Right cardiac atrium (tissue), 5 donors: ENCODE measurements at regions not wholly inside any gene's neighbourhood (a gene's known extent, or its start where the extent isn't known, plus 50 kb on each side); places are given as distances from the start of the nearest gene placed in this dataset.
A peak's percentile ranks its signal among the peaks of the same experiment; 100 is the strongest.
"Not testable (repeated sequence)": the region's sequence is repeated elsewhere in the genome, so short reads cannot be mapped to it uniquely, and the experiment has no call there.

Source experiments
- ATAC-seq, 2 donors: fragments of 200-7000 bp; cut with Tn5 transposase; one replicate each; pipeline versions ENCODE4 v1.8.0 to v1.9.1; 2020; ENCODE audit warnings: moderate library complexity in 2 of 2, mild to moderate bottlenecking in 1 of 2
- DNase-seq, 3 donors: peaks; one replicate each; pipeline ENCODE4 v3.0.0-alpha.2; 2020
- H3K27ac ChIP-seq: one replicate; pipeline ENCODE4 v1.5.1; 2013; ENCODE audit warnings: mild to moderate bottlenecking, low read length, control low read depth, moderate library complexity
- H3K27me3 ChIP-seq: one replicate; pipeline ENCODE4 v1.6.1; 2013; ENCODE audit not compliant: control insufficient read depth, insufficient read depth
- H3K4me1 ChIP-seq: one replicate; pipeline ENCODE4 v1.6.1; 2013; ENCODE audit warnings: low read length; ENCODE audit not compliant: control insufficient read depth, insufficient read depth
- H3K4me3 ChIP-seq: one replicate; pipeline ENCODE4 v1.5.1; 2013; ENCODE audit warnings: low read length, control low read depth
- H3K9me3 ChIP-seq: one replicate; pipeline ENCODE4 v1.6.1; 2013; ENCODE audit warnings: low read length; ENCODE audit not compliant: control insufficient read depth
- WGBS: extraction: QIAGEN DNeasy Blood & Tissue Kit; methylation state at CpG from one replicate; pipeline ENCODE4 v1.1.7; 2013; 5-methylcytosine and 5-hydroxymethylcytosine counted together
- intact Hi-C, 4 donors: fragments of 100-400 bp; cut with DNase I; formaldehyde crosslinking; loops; one replicate each; pipeline versions ENCODE4 v1.11.0 to v1.14.0; 2022 to 2023
- donor health status: healthy with polysubstance abuse.
- donor health status: DM: no; HTN: yes; CAD: no.
- donor health status: DM: no; HTN: no; CAD: no.
- donor health status: DM: no; HTN: yes; CAD: no; lungs with severe emphysema.
- donor health status: DM: yes; HTN: yes; CAD: no.

DNA sequence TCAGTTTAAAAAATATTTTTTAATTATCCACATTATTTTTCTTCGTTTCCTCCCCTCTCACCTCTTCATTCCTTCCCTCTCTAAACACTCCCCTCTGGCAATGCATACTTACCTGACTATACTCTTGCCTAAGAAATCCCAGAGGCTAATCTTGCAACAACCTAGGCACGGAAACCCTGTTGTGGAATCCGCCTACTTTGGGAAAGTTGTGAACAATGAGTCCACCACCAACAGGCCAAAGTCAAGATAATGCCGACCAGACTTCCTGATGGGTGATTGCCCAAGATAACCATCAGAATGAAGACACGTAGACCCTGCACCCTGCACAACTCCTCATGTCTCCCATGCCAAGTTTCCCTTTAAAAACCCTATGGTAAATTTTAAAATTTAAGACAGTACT is 521.5 kb downstream of the KIF20B start:
- H3K27ac ChIP-seq: no peak overlapping the region
- intact Hi-C loops: no loop called here
- WGBS: 67% methylated on average over 5 of the region's 5 CpGs
- ATAC-seq: no peak
- no peaks in the 10 kb centered on the region for H3K27me3 ChIP-seq
- no peaks in the 10 kb centered on the region for H3K9me3 ChIP-seq
- no peak overlapping the region for H3K4me3 ChIP-seq
- no peaks in the 10 kb centered on the region for H3K4me1 ChIP-seq
- no peak for DNase-seq

DNA sequence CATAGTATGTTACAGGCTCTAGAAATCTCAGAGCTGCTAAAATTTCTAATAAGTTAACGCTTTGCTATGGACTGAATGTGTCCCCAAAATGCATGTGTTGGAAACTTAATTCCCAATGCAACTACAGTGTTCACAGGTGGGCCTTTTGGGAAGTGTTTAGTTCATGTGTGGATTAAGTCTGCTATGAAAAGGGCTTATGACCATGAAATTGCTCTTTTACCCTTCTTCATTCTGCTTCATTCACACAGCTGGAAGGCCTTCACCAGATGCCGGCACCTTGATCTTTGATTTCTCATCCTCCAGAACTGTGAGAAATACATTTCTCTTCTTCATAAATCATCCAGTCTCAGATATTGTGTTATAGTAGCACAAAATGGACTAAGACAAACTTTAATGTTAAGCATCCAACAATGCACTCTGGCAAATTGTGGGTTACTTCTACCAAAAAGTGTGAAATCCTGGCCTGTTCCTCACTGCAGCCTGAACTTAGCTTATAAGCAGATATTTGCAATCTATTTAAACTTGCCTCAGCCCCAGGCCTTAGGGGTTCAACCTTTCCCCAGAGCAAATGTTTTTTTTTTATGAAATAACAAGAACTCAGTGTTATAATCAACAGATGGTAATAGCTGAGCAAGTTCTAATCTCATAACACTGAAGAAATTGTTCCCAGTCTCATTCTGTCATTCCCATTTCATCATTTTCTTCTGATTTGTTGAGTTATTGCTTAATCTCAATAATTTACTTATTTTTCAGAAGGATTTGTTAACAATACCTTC is 523.6 kb downstream of the KIF20B start:
- H3K27me3 ChIP-seq: no peaks in the 10 kb centered on the region
- no peak overlapping the region for H3K4me3 ChIP-seq
- peak in 1 of 3 donors; percentile 11 for DNase-seq
- H3K4me1 ChIP-seq: no peaks in the 10 kb centered on the region
- no peak overlapping the region for H3K27ac ChIP-seq
- WGBS: 85% methylated on average over 2 of the region's 2 CpGs
- no peaks in the 10 kb centered on the region for H3K9me3 ChIP-seq
- peak; percentile 69 to 95 for ATAC-seq
- intact Hi-C loops: no loop called here

DNA sequence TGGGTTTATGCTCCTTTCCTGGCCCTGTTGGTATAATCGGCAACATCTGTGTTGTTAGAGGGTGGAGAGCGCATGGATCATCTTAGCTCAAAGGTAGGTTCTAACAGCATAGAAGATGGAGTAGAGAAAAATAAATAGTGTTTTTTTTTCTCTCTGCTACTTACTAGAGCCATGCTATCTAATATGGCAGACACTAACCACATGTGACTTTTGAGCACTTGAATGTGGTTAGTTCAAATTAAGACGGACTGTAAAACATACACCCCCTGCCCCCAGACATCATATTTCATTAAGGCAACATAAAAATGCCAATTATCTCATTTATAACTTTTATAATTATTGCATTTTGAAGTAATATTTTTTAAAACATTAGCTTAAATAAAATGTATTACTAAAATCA is 525.1 kb downstream of the KIF20B start:
- Histone ChIP-seq H3K4me1 (no peaks in the 10 kb centered on the region), H3K27me3 (no peaks in the 10 kb centered on the region), H3K4me3 (no peak overlapping the region), H3K9me3 (no peaks in the 10 kb centered on the region), H3K27ac (no peak overlapping the region)
- DNase-seq (no peak), ATAC-seq (no peak)
- WGBS: 89% methylated on average over 3 of the region's 3 CpGs
- intact Hi-C loops: no loop called here

DNA sequence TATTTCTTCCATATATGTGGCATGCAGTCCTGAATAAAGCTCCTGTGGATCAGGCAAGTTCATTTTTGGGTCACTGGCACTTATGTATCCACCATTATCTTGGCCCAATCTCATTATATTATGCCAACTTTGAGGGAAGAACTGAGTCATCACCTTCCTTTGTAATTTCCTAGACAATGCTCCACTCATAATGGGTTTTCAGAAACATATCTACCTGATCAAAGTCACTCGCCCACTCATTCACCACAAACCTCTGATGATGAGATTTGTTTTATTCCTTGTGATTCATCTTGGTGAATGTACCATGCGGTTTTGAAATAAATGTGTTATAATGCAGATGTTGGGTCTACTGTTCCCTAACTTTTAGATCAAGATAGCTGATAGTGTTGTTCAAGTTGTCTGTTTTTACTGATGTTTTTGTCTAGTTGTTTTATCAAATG is 525.8 kb downstream of the KIF20B start:
- Histone ChIP-seq H3K27me3 (no peaks in the 10 kb centered on the region), H3K4me3 (no peak overlapping the region), H3K9me3 (no peaks in the 10 kb centered on the region), H3K4me1 (no peaks in the 10 kb centered on the region), H3K27ac (no peak overlapping the region)
- ATAC-seq (no peak), DNase-seq (no peak)
- 77% methylated on average over 2 of the region's 2 CpGs for WGBS
- intact Hi-C loops: no loop called here

DNA sequence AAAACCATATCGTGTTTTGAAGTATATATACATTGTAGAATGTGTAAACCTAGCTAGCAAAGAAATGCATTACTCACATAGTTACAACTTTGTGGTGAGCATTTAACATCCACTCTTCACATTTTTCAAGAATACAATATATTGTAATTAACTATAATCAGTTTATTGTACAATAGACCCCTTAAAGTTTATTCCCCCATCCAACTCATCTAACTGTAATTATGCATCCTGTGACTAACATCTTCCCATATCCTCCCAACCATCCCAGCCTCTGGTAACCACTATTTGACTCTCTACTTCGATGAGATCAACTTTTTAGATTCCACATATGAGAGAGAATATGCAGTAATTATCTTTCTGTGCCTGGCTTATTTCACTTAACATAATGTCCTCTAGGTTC is 526.4 kb downstream of the KIF20B start:
- intact Hi-C loops: no loop called here
- Histone ChIP-seq H3K9me3 (no peaks in the 10 kb centered on the region), H3K4me3 (no peak overlapping the region), H3K27ac (no peak overlapping the region), H3K27me3 (no peaks in the 10 kb centered on the region), H3K4me1 (no peaks in the 10 kb centered on the region)
- no peak for ATAC-seq
- 74% methylated on average over 2 of the region's 2 CpGs for WGBS
- DNase-seq: no peak

DNA sequence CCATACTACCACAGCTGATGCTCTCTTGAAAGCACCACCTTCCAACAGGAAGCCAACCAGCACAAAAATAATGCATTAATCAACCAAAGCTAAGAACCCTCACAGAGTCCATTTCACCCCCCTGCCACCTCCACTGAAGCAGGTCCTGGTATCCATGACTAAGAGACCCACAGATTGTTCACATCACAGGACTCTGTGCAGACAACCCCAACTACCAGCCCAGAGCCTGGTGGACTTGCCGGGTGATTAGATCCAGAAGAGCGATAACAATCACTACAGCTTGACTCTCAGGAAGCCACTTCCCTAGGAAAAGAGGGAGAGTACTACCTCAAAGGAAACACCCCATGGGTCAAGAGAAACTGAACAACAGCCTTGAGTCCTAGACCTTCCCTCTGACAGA is 528.1 kb downstream of the KIF20B start:
- DNase-seq (no peak), ATAC-seq (no peak)
- intact Hi-C loops: no loop called here
- Histone ChIP-seq H3K9me3 (no peaks in the 10 kb centered on the region), H3K27me3 (no peaks in the 10 kb centered on the region), H3K4me3 (no peak overlapping the region), H3K27ac (no peak overlapping the region), H3K4me1 (no peaks in the 10 kb centered on the region)
- 94% methylated on average over 2 of the region's 2 CpGs for WGBS

DNA sequence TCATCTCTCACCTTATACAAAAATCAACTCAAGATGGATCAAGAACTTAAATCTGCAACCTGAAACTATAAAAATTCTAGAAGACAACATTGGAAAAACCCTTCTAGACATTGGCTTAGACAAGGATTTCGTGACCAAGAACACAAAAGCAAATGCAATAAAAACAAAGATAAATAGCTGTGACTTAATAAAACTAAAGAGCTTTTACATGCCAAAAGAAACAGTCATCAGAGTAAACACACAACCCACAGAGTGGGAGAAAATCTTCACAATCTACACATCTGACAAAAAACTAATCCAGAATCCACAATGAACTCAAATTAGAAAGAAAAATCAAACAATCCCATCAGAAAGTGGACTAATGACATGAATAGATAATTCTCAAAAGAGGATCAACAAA is 532.4 kb downstream of the KIF20B start:
- ATAC-seq, intact Hi-C loops, DNase-seq, H3K9me3 ChIP-seq, H3K27ac ChIP-seq, H3K27me3 ChIP-seq, H3K4me3 ChIP-seq, H3K4me1 ChIP-seq: not testable (repeated sequence)
- 54% methylated on average over 1 of the region's 1 CpG for WGBS

DNA sequence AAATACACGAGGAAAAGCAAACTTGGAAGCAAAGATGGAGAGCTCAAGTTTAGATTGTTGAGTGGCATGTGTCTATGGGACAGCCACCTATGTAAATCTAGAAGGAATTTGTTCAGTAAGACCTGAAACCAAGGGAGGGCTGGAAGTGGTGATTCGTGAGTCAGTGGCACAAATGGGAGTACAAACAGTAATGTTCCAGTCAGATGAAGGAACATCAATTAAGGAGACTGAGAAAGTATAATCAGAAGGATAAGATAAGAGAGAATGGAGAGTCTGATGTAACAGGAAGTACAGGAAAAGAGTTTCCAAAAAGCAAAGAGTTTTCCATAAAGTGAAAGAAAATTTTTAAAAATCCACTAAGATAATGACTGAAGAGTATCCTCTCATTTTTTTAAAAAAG is 544.2 kb downstream of the KIF20B start:
- Histone ChIP-seq H3K27ac (no peak overlapping the region), H3K27me3 (no peaks in the 10 kb centered on the region), H3K9me3 (no peaks in the 10 kb centered on the region), H3K4me3 (no peak overlapping the region), H3K4me1 (no peaks in the 10 kb centered on the region)
- DNase-seq: no peak
- no peak for ATAC-seq
- 41% methylated on average over 2 of the region's 2 CpGs for WGBS
- intact Hi-C loops: no loop called here

DNA sequence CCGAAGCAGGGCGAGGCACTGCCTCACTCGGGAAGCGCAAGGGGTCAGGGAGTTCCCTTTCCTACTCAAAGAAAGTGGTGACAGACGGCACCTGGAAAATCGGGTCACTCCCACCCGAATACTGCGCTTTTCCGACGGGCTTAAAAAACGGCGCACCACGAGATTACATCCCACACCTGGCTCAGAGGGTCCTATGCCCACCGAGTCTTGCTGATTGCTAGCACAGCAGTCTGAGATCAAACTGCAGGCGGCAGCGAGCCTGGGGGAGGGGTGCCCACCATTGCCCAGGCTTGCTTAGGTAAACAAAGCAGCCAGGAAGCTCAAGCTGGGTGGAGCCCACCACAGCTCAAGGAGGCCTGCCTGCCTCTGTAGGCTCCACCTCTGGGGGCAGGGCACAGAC is 549.4 kb downstream of the KIF20B start:
- H3K27me3 ChIP-seq, DNase-seq, H3K4me3 ChIP-seq, intact Hi-C loops, ATAC-seq, H3K9me3 ChIP-seq, H3K4me1 ChIP-seq, H3K27ac ChIP-seq: not testable (repeated sequence)
- 90% methylated on average over 16 of the region's 16 CpGs for WGBS

DNA sequence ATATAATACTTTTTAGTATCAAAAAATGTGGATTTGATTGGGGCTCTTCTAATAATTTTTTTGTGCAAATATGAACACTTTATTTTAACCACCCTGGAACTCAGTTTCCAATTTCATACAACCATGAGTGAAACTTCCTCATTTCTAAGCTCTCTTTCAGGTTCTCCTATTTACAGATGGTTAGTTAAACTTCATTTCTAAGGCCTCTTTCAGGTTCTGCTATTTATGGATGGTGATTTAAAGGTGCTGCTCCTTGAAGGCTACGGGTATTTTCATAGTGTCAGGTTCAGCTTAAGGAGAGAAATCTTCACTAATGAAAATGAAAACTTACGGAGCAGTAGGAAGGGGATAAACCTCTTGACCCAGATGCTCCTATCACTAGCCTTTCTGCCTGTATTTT is 568.3 kb downstream of the KIF20B start:
- Histone ChIP-seq H3K9me3 (no peaks in the 10 kb centered on the region), H3K4me3 (no peak overlapping the region), H3K27me3 (no peaks in the 10 kb centered on the region), H3K4me1 (no peaks in the 10 kb centered on the region), H3K27ac (no peak overlapping the region)
- ATAC-seq: no peak
- intact Hi-C loops: no loop called here
- no peak for DNase-seq
- 77% methylated on average over 2 of the region's 2 CpGs for WGBS

DNA sequence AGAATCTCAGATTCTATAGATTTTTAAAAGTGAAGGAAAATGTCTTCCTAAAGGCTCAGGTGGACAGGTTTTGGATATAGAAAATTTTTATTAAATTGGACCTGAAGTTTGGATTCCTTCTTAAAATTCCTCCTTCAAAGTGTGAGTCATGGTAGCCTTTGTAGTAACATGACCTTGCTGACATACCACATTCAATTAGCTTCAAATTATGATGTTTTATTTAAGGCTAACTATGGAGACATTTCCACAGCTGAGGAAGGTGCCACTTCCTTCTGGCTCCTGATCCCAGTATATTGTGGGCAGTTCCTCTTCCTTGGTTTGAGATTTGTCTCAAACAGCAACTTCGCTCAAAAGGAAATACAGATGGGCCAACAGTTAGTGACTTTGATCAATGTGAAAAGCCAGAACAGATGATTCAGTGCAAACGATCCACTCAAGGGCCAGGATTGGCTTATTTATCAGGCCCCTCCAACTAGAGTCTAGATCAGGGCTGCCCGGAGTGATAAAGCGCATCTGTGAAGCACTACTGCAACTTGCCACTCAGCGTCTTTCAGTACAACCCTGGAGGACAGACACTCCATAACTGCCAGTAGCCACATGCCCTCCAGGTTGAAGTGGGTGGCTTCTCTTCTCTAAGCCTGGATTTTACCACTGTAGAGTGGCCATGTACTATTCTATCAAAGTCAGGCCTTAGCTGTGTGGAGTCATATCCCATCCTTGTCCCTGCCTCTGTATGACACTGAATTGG is 573.5 kb downstream of the KIF20B start:
- H3K9me3 ChIP-seq: no peaks in the 10 kb centered on the region
- intact Hi-C loops: no loop called here
- 80% methylated on average over 5 of the region's 5 CpGs for WGBS
- no peak overlapping the region for H3K4me3 ChIP-seq
- no peaks in the 10 kb centered on the region for H3K4me1 ChIP-seq
- DNase-seq (no peak), ATAC-seq (no peak)
- H3K27ac ChIP-seq: no peak overlapping the region
- H3K27me3 ChIP-seq: no peaks in the 10 kb centered on the region
